NT2/D1 (cell line): ENCODE measurements at regions not wholly inside any gene's neighbourhood (a gene's known extent, or its start where the extent isn't known, plus 50 kb on each side); places are given as distances from the start of the nearest gene placed in this dataset.

Experiments
- DNase-seq: peaks from one replicate; pipeline ENCODE4 v3.0.0-alpha.2; 2011; ENCODE audit warnings: low read depth, low spot score
- H3K27me3 ChIP-seq: 2 replicates; pipeline ENCODE4 v1.6.0; 2011; ENCODE audit warnings: mild to moderate bottlenecking; ENCODE audit not compliant: insufficient read length, insufficient read depth
- H3K36me3 ChIP-seq: 2 replicates; pipeline ENCODE4 v1.6.1; 2011; ENCODE audit warnings: mild to moderate bottlenecking, low read length, mixed read lengths; ENCODE audit not compliant: insufficient read depth, insufficient read length
- H3K4me1 ChIP-seq: 2 replicates; pipeline ENCODE4 v1.5.1; 2011; ENCODE audit not compliant: insufficient read depth, insufficient read length
- H3K4me3 ChIP-seq: 2 replicates; pipeline ENCODE4 v1.5.1; 2011; ENCODE audit warnings: low read depth; ENCODE audit not compliant: insufficient read length
- H3K9ac ChIP-seq: 2 replicates; pipeline ENCODE4 v1.6.0; 2011; ENCODE audit warnings: low read depth; ENCODE audit not compliant: insufficient read length
- H3K9me3 ChIP-seq: 2 replicates; pipeline ENCODE4 v1.5.1; 2011; ENCODE audit warnings: mild to moderate bottlenecking, low read length; ENCODE audit not compliant: insufficient read depth
- SUZ12 ChIP-seq: IDR thresholded peaks from 2 replicates; pipeline ENCODE4 v1.6.1; 2011; ENCODE audit not compliant: insufficient read length, insufficient read depth; ENCODE audit errors: extremely low read depth
- YY1 ChIP-seq: IDR thresholded peaks from 2 replicates; pipeline ENCODE4 v1.6.1; 2011; ENCODE audit not compliant: insufficient read length, insufficient read depth
- ZNF274 ChIP-seq: IDR thresholded peaks from 2 replicates; pipeline ENCODE4 v1.6.1; 2011; ENCODE audit warnings: mild to moderate bottlenecking, low read depth, low read length

- Histone ChIP-seq H3K9me3 (no peaks in the 10 kb centered on the region), H3K27me3 (no peaks in the 10 kb centered on the region), H3K36me3 (no peaks in the 10 kb centered on the region), H3K9ac (no peak overlapping the region), H3K4me3 (no peak overlapping the region), H3K4me1 (no peaks in the 10 kb centered on the region)
- no peak for DNase-seq
- TF ChIP-seq ZNF274 (no peak), SUZ12 (no peak), YY1 (no peak)
These were observed 80.3 kb upstream of the RPS23 start for GRCh38 chr5:82358457-82358856.

- Histone ChIP-seq H3K9me3 (no peaks in the 10 kb centered on the region), H3K36me3 (no peaks in the 10 kb centered on the region), H3K27me3 (no peaks in the 10 kb centered on the region), H3K4me1 (no peaks in the 10 kb centered on the region), H3K9ac (no peak overlapping the region), H3K4me3 (no peak overlapping the region)
- TF ChIP-seq SUZ12 = no peak
- no peak for TF ChIP-seq YY1
- TF ChIP-seq ZNF274 = no peak
- no peak for DNase-seq
These were observed 78.9 kb upstream of the RPS23 start for GRCh38 chr5:82356808-82357671.

GRCh38 chr5:82356021-82356420 is 77.9 kb upstream of the RPS23 start:
- no peak for DNase-seq
- Histone ChIP-seq H3K36me3 (no peaks in the 10 kb centered on the region), H3K4me1 (no peaks in the 10 kb centered on the region), H3K9me3 (no peaks in the 10 kb centered on the region), H3K9ac (no peak overlapping the region), H3K27me3 (no peaks in the 10 kb centered on the region), H3K4me3 (no peak overlapping the region)
- TF ChIP-seq ZNF274 (no peak), YY1 (no peak)

GRCh38 chr5:82355496-82355895 is 77.3 kb upstream of the RPS23 start:
- H3K9me3 ChIP-seq = no peaks in the 10 kb centered on the region
- DNase-seq = no peak
- H3K9ac ChIP-seq = no peak overlapping the region
- H3K4me1 ChIP-seq = no peaks in the 10 kb centered on the region
- H3K27me3 ChIP-seq = no peaks in the 10 kb centered on the region
- no peak for TF ChIP-seq YY1
- TF ChIP-seq SUZ12 = no peak
- no peak for TF ChIP-seq ZNF274
- no peaks in the 10 kb centered on the region for H3K36me3 ChIP-seq
- H3K4me3 ChIP-seq = no peak overlapping the region

- H3K4me3 ChIP-seq = no peak overlapping the region
- no peak for DNase-seq
- H3K9ac ChIP-seq = no peak overlapping the region
- TF ChIP-seq ZNF274 (no peak), SUZ12 (no peak), YY1 (no peak)
- no peaks in the 10 kb centered on the region for H3K9me3 ChIP-seq
- no peaks in the 10 kb centered on the region for H3K27me3 ChIP-seq
- H3K4me1 ChIP-seq = no peaks in the 10 kb centered on the region
- H3K36me3 ChIP-seq = no peaks in the 10 kb centered on the region
These were observed 76.9 kb upstream of the RPS23 start for GRCh38 chr5:82355053-82355452.

- no peaks in the 10 kb centered on the region for H3K27me3 ChIP-seq
- no peaks in the 10 kb centered on the region for H3K9me3 ChIP-seq
- no peak for DNase-seq
- TF ChIP-seq YY1 (no peak), SUZ12 (no peak), ZNF274 (no peak)
- H3K4me1 ChIP-seq = no peaks in the 10 kb centered on the region
- no peak overlapping the region for H3K9ac ChIP-seq
- H3K36me3 ChIP-seq = no peaks in the 10 kb centered on the region
- H3K4me3 ChIP-seq = no peak overlapping the region
These were observed 76.4 kb upstream of the RPS23 start for GRCh38 chr5:82354543-82354942.

GRCh38 chr5:82353522-82353921 is 75.4 kb upstream of the RPS23 start:
- H3K9ac ChIP-seq = no peak overlapping the region
- H3K36me3 ChIP-seq = no peaks in the 10 kb centered on the region
- no peak for DNase-seq
- H3K9me3 ChIP-seq = no peaks in the 10 kb centered on the region
- peaks cover 2% of the 10 kb centered on the region for H3K4me1 ChIP-seq
- TF ChIP-seq ZNF274 (no peak), YY1 (no peak), SUZ12 (no peak)
- H3K27me3 ChIP-seq = no peaks in the 10 kb centered on the region
- no peak overlapping the region for H3K4me3 ChIP-seq
